IMR-90 (cell line): ENCODE measurements at regions not wholly inside any gene's neighbourhood (a gene's known extent, or its start where the extent isn't known, plus 50 kb on each side); places are given as distances from the start of the nearest gene placed in this dataset.

ENCODE experiments used
- BHLHE40 ChIP-seq: fragments of 150-350 bp; IDR thresholded peaks from 2 replicates; pipeline ENCODE4 v1.6.1; 2016; ENCODE audit warnings: mild to moderate bottlenecking, low read depth, low read length
- POLR2A ChIP-seq: IDR thresholded peaks from 2 replicates; pipeline ENCODE4 v1.6.1; 2012; ENCODE audit warnings: mild to moderate bottlenecking, low read depth, low read length

- TF ChIP-seq BHLHE40 (no peak), POLR2A (no peak)
Measured at GRCh38 chr16:87234601-87235000, 82.6 kb downstream of the C16orf95 start.
